ENCODE measurements at regions not wholly inside any gene's neighbourhood (a gene's known extent, or its start where the extent isn't known, plus 50 kb on each side); places are given as distances from the start of the nearest gene placed in this dataset.
"Not testable (repeated sequence)": the region's sequence is repeated elsewhere in the genome, so short reads cannot be mapped to it uniquely, and the experiment has no call there.

- Histone ChIP-seq H3K36me3 (no peaks in the 10 kb centered on the region), H3K4me1 (peaks cover 0 to 4% (median 0%) of the 10 kb centered on the region in 12 donors), H3K4me3 (no peak overlapping the region), H3K9me3 (no peaks in the 10 kb centered on the region), H3K27me3 (no peaks in the 10 kb centered on the region), H3K27ac (no peak overlapping the region)
- no peak for TF ChIP-seq CTCF (IDR thresholded peaks at IDR 0.05)
- TF ChIP-seq POLR2A (IDR thresholded peaks at IDR 0.05), result no peak
- no peak for DNase-seq
- 84 to 88% (median 85%) methylated on average over 13 of the region's 13 CpGs for WGBS, 4 donors
- ATAC-seq, result no peak
- intact Hi-C loops (cut with DNase I), result no loop called here
Observed at GRCh38 chr6:6984585-6985366, 123.0 kb upstream of the RREB1 start.

- H3K36me3 ChIP-seq, result no peaks in the 10 kb centered on the region
- peaks cover 0 to 4% (median 0%) of the 10 kb centered on the region in 12 donors for H3K4me1 ChIP-seq
- no peaks in the 10 kb centered on the region for H3K9me3 ChIP-seq
- H3K4me3 ChIP-seq, result no peak overlapping the region
- H3K27ac ChIP-seq, result no peak overlapping the region
- intact Hi-C loops (cut with DNase I), result no loop called here
- H3K27me3 ChIP-seq, result no peaks in the 10 kb centered on the region
- TF ChIP-seq CTCF (IDR thresholded peaks at IDR 0.05), result no peak
- TF ChIP-seq POLR2A (IDR thresholded peaks at IDR 0.05), result no peak
- ATAC-seq (no peak), DNase-seq (no peak)
- 61 to 73% (median 66%) methylated on average over 1 of the region's 1 CpG for WGBS, 4 donors
Observed at GRCh38 chr6:6986344-6986743, 121.4 kb upstream of the RREB1 start.

- TF ChIP-seq POLR2A (IDR thresholded peaks at IDR 0.05), result no peak
- TF ChIP-seq CTCF (IDR thresholded peaks at IDR 0.05), result no peak
- H3K4me3 ChIP-seq, result no peak overlapping the region
- H3K4me1 ChIP-seq, result peaks cover 0 to 4% (median 0%) of the 10 kb centered on the region in 12 donors
- 80 to 87% (median 86%) methylated on average over 4 of the region's 4 CpGs for WGBS, 4 donors
- intact Hi-C loops (cut with DNase I), result no loop called here
- H3K9me3 ChIP-seq, result no peaks in the 10 kb centered on the region
- H3K27me3 ChIP-seq, result no peaks in the 10 kb centered on the region
- ATAC-seq (no peak), DNase-seq (no peak)
- H3K27ac ChIP-seq, result no peak overlapping the region
- H3K36me3 ChIP-seq, result no peaks in the 10 kb centered on the region
Observed at GRCh38 chr6:6987749-6988148, 120.0 kb upstream of the RREB1 start.

- not testable (repeated sequence) for ATAC-seq, DNase-seq, H3K27ac ChIP-seq, H3K36me3 ChIP-seq, H3K27me3 ChIP-seq, H3K4me3 ChIP-seq, H3K9me3 ChIP-seq
- 95 to 98% (median 97%) methylated on average over 4 of the region's 4 CpGs for WGBS, 4 donors
- intact Hi-C loops (cut with DNase I), result loop anchor here in 3 of 10 donors (10.0 kb wide), 3 partner anchors 55 to 265 kb away; no protein-coding TSS in a partner anchor
- peaks cover 0 to 20% (median 5%) of the 10 kb centered on the region in 12 donors for H3K4me1 ChIP-seq
Observed at GRCh38 chr6:6990059-6990458, 117.7 kb upstream of the RREB1 start.

Measured in heart left ventricle (tissue), 16 donors.